Neural progenitor cell (in vitro differentiated cells): ENCODE measurements at regions not wholly inside any gene's neighbourhood (a gene's known extent, or its start where the extent isn't known, plus 50 kb on each side); places are given as distances from the start of the nearest gene placed in this dataset.
A peak's percentile ranks its signal among the peaks of the same experiment; 100 is the strongest.

Experiments used
- DNase-seq: peaks from one replicate; pipeline ENCODE4 v3.0.0-alpha.2; 2016; ENCODE audit warnings: low spot score
- H2AFZ ChIP-seq: fragments of 200-600 bp; sonication (generic); replicated peaks from 2 replicates; pipeline ENCODE4 v1.6.1; 2016; ENCODE audit warnings: antibody characterized with exemption
- H3F3A ChIP-seq: fragments of 200-600 bp; sonication (generic); 2 replicates; pipeline ENCODE4 v1.6.1; 2016; ENCODE audit warnings: antibody characterized with exemption, low read depth
- H3K27ac ChIP-seq: fragments of 200-600 bp; sonication (generic); 2 replicates; pipeline ENCODE4 v1.5.1; 2016; ENCODE audit warnings: mild to moderate bottlenecking
- H3K27me3 ChIP-seq: fragments of 200-600 bp; sonication (generic); 2 replicates; pipeline ENCODE4 v1.6.1; 2016; ENCODE audit warnings: mild to moderate bottlenecking, moderate library complexity
- H3K36me3 ChIP-seq: fragments of 200-600 bp; sonication (generic); 2 replicates; pipeline ENCODE4 v1.5.1; 2016
- H3K4me1 ChIP-seq: fragments of 200-600 bp; sonication (generic); 2 replicates; pipeline ENCODE4 v1.6.1; 2016; ENCODE audit warnings: mixed run types
- H3K4me2 ChIP-seq: fragments of 200-600 bp; sonication (generic); 2 replicates; pipeline ENCODE4 v1.6.1; 2016
- H3K4me3 ChIP-seq: fragments of 200-600 bp; sonication (generic); 2 replicates; pipeline ENCODE4 v1.5.1; 2016
- H3K79me2 ChIP-seq: fragments of 200-600 bp; sonication (generic); 2 replicates; pipeline ENCODE4 v1.6.1; 2016; ENCODE audit warnings: low read depth
- H3K9ac ChIP-seq: fragments of 200-600 bp; sonication (generic); 2 replicates; pipeline ENCODE4 v1.6.1; 2016
- H3K9me3 ChIP-seq: fragments of 200-600 bp; sonication (generic); 2 replicates; pipeline ENCODE4 v1.5.1; 2016; ENCODE audit warnings: low read depth
- H4K20me1 ChIP-seq: fragments of 200-600 bp; sonication (generic); 2 replicates; pipeline ENCODE4 v1.6.1; 2016; ENCODE audit warnings: low read depth
- H3K27ac Mint-ChIP-seq: 3 replicates; pipeline ENCODE4 v1.8.0; 2021; ENCODE audit warnings: mixed read lengths
- H3K27me3 Mint-ChIP-seq: 2 replicates; pipeline ENCODE4 v1.8.0; 2022; ENCODE audit warnings: low read depth, mild to moderate bottlenecking, inconsistent platforms, moderate library complexity, mixed read lengths; ENCODE audit not compliant: insufficient read depth
- H3K36me3 Mint-ChIP-seq: 3 replicates; pipeline ENCODE4 v1.8.0; 2021; ENCODE audit warnings: mixed read lengths
- H3K4me1 Mint-ChIP-seq: 3 replicates; pipeline ENCODE4 v1.8.0; 2021; ENCODE audit warnings: mixed read lengths
- H3K4me3 Mint-ChIP-seq: 3 replicates; pipeline ENCODE4 v1.8.0; 2021; ENCODE audit warnings: mild to moderate bottlenecking, moderate library complexity, mixed read lengths
- H3K9me3 Mint-ChIP-seq: 3 replicates; pipeline ENCODE4 v1.8.0; 2020; ENCODE audit warnings: mixed read lengths
- EZH2 ChIP-seq: fragments of 200-600 bp; sonication (generic); IDR thresholded peaks from 2 replicates; pipeline ENCODE4 v1.6.1; 2017; ENCODE audit warnings: antibody characterized with exemption, mild to moderate bottlenecking, moderate library complexity
- EZH2phosphoT487 ChIP-seq: fragments of 200-600 bp; sonication (generic); IDR thresholded peaks from 2 replicates; pipeline ENCODE4 v1.6.1; 2017; ENCODE audit warnings: antibody characterized with exemption
- TF ChIP-seq, protein P1 (sequence below): fragments of 200-600 bp; sonication (generic); IDR thresholded peaks from 2 replicates; pipeline ENCODE4 v1.5.1; 2017; ENCODE audit warnings: antibody characterized with exemption, mild to moderate bottlenecking

DNA sequence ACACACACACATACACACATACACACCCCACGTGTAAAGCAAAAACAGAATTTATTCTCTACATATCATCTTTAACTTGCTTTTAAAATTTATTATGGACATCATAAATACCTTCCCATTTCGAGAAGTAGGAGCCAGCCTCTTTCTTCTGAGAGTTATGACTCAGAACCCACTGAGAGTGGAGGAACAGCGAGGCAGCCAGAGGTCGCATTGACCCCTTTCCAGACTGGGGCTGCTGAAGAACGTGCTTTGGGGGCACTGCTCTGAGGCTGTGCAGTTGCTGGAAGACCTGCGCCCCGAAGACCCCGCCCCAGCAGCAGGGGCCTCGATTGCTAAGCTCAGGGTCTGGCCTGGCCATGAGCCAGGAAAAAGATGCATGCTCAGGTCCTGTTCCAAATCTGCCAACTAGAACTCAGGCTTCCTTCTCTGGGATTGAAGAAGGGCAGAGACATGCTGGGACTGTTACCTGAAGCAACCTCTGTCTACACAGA is 133.8 kb upstream of the TWIST2 start:
- H3K9me3 Mint-ChIP-seq: no peaks in the 10 kb centered on the region
- Histone ChIP-seq H3K36me3 (no peaks in the 10 kb centered on the region), H3F3A (peaks cover 6% of the 10 kb centered on the region)

DNA sequence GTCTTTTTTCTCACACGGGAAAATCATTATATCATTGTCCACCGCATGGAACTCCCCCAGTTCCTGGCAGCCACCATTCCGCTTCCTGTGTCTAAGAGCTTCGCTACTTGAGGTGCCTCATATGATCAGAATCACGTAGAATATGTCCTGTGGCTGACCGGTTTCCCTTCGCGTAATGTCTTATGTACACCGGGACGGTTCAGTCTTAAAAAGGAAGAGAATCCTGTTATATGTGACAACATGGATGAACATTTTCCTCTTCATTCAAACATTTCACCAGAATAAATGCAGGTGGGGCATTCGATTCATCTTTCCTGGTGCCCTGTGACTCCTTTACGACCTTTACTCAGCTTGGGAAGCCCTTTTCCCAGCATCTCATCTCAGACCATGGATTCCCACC is 131.7 kb upstream of the TWIST2 start:
- H3K4me2 ChIP-seq: no peak overlapping the region
- Mint-ChIP-seq H3K36me3 (no peaks in the 10 kb centered on the region), H3K4me1 (no peaks in the 10 kb centered on the region), H3K4me3 (no peak overlapping the region), H3K9me3 (no peaks in the 10 kb centered on the region), H3K27ac (no peak overlapping the region), H3K27me3 (peaks cover 4% of the 10 kb centered on the region)
- peak overlapping the region; percentile 63 for H2AFZ ChIP-seq
- H3K79me2 ChIP-seq: no peaks in the 10 kb centered on the region
- H3K9ac ChIP-seq: no peak overlapping the region
- H3K9me3 ChIP-seq: no peaks in the 10 kb centered on the region
- H3K36me3 ChIP-seq: no peaks in the 10 kb centered on the region
- no peak for DNase-seq
- H3K27ac ChIP-seq: no peak overlapping the region
- H3K27me3 ChIP-seq: no peaks in the 10 kb centered on the region
- no peaks in the 10 kb centered on the region for H3F3A ChIP-seq
- TF ChIP-seq EZH2 (no peak), EZH2phosphoT487 (no peak)
- TF ChIP-seq, protein P1, sequence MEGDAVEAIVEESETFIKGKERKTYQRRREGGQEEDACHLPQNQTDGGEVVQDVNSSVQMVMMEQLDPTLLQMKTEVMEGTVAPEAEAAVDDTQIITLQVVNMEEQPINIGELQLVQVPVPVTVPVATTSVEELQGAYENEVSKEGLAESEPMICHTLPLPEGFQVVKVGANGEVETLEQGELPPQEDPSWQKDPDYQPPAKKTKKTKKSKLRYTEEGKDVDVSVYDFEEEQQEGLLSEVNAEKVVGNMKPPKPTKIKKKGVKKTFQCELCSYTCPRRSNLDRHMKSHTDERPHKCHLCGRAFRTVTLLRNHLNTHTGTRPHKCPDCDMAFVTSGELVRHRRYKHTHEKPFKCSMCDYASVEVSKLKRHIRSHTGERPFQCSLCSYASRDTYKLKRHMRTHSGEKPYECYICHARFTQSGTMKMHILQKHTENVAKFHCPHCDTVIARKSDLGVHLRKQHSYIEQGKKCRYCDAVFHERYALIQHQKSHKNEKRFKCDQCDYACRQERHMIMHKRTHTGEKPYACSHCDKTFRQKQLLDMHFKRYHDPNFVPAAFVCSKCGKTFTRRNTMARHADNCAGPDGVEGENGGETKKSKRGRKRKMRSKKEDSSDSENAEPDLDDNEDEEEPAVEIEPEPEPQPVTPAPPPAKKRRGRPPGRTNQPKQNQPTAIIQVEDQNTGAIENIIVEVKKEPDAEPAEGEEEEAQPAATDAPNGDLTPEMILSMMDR: no peak
- H3K4me3 ChIP-seq: no peak overlapping the region
- H4K20me1 ChIP-seq: no peaks in the 10 kb centered on the region
- H3K4me1 ChIP-seq: no peaks in the 10 kb centered on the region

More for the DNA sequence above, 133.8 kb upstream of the TWIST2 start:
- H3K4me3 ChIP-seq: no peak overlapping the region
- Mint-ChIP-seq H3K4me1 (no peaks in the 10 kb centered on the region), H3K27ac (no peak overlapping the region), H3K36me3 (no peaks in the 10 kb centered on the region), H3K27me3 (peaks cover 4% of the 10 kb centered on the region), H3K4me3 (no peak overlapping the region)
- no peaks in the 10 kb centered on the region for H4K20me1 ChIP-seq
- no peaks in the 10 kb centered on the region for H3K9me3 ChIP-seq
- TF ChIP-seq EZH2 (no peak), EZH2phosphoT487 (no peak)
- TF ChIP-seq, protein P1: no peak
- H3K4me1 ChIP-seq: peaks cover 11% of the 10 kb centered on the region
- H3K79me2 ChIP-seq: no peaks in the 10 kb centered on the region
- no peak overlapping the region for H3K4me2 ChIP-seq
- no peak overlapping the region for H3K27ac ChIP-seq
- H3K27me3 ChIP-seq: no peaks in the 10 kb centered on the region
- no peak overlapping the region for H2AFZ ChIP-seq
- no peak overlapping the region for H3K9ac ChIP-seq
- no peak for DNase-seq

DNA sequence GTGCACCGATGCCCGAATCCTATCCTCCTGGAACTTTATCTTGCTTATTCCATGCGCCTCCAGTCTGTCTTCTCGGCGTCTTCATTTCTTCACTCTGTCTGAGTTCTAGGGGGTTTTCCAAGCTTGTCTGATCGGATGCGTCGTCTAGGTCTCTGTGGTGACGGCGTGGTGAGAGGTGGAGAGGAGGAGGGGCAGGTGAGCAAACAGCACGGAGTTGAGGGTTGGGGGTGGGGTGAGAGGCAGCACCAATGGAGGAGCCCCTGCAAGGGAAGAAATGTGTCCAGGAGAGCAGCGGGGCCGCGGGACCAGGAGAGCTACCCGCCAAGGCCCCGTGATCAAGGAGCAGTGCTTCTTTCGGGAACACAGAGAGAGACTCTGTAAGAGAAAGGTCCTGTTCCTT is 131.3 kb upstream of the TWIST2 start:
- Histone ChIP-seq H3K79me2 (no peaks in the 10 kb centered on the region), H3K9me3 (no peaks in the 10 kb centered on the region), H4K20me1 (no peaks in the 10 kb centered on the region), H3K9ac (no peak overlapping the region), H3F3A (no peaks in the 10 kb centered on the region), H3K4me1 (no peaks in the 10 kb centered on the region), H3K4me2 (no peak overlapping the region), H2AFZ (peak overlapping the region; percentile 63), H3K4me3 (no peak overlapping the region), H3K36me3 (no peaks in the 10 kb centered on the region), H3K27ac (no peak overlapping the region), H3K27me3 (no peaks in the 10 kb centered on the region)
- no peaks in the 10 kb centered on the region for H3K4me1 Mint-ChIP-seq
- no peaks in the 10 kb centered on the region for H3K9me3 Mint-ChIP-seq
- H3K27me3 Mint-ChIP-seq: peaks cover 4% of the 10 kb centered on the region
- H3K27ac Mint-ChIP-seq: no peak overlapping the region
- H3K36me3 Mint-ChIP-seq: no peaks in the 10 kb centered on the region
- TF ChIP-seq EZH2 (no peak), EZH2phosphoT487 (no peak)
- TF ChIP-seq, protein P1: no peak
- no peak for DNase-seq
- no peak overlapping the region for H3K4me3 Mint-ChIP-seq
